SU-DHL-6 (cell line): ENCODE measurements at regions not wholly inside any gene's neighbourhood (a gene's known extent, or its start where the extent isn't known, plus 50 kb on each side); places are given as distances from the start of the nearest gene placed in this dataset.

Experiments used
- EZH2phosphoT487 ChIP-seq: fragments of 200-600 bp; sonication (generic), shearing (Covaris generic); conservative IDR thresholded peaks from 2 replicates; pipeline ENCODE4 v1.6.1; 2018; ENCODE audit warnings: mild to moderate bottlenecking, antibody characterized with exemption, low read length, moderate library complexity, mixed read lengths
- TF ChIP-seq, protein P1 (sequence below): fragments of 200-600 bp; sonication (generic); IDR thresholded peaks from one replicate; pipeline ENCODE4 v1.5.1; 2017; ENCODE audit warnings: antibody characterized with exemption, mild to moderate bottlenecking, low read length, moderate library complexity; ENCODE audit not compliant: insufficient read depth, poor library complexity, severe bottlenecking

DNA sequence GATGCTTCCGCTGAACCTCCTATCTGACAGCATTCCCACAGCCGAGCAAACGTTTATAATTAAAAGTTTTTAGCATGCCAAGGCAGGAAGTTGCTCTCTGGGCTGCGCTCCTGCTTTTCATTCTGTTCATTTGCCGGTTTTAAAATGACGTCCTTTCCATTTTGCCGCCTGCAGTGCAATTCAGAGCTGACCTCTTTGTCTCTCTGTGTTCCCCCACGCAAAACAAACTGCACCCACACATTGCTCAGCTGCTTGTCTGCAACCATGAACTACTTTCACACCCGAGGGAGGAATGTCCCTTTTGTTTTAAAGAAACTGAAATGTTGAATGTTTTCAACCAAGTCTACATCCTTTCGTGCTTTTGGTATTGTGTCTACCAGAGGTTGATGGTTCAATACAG, 416.5 kb downstream of the EFNB2 start:
- TF ChIP-seq, protein P1, sequence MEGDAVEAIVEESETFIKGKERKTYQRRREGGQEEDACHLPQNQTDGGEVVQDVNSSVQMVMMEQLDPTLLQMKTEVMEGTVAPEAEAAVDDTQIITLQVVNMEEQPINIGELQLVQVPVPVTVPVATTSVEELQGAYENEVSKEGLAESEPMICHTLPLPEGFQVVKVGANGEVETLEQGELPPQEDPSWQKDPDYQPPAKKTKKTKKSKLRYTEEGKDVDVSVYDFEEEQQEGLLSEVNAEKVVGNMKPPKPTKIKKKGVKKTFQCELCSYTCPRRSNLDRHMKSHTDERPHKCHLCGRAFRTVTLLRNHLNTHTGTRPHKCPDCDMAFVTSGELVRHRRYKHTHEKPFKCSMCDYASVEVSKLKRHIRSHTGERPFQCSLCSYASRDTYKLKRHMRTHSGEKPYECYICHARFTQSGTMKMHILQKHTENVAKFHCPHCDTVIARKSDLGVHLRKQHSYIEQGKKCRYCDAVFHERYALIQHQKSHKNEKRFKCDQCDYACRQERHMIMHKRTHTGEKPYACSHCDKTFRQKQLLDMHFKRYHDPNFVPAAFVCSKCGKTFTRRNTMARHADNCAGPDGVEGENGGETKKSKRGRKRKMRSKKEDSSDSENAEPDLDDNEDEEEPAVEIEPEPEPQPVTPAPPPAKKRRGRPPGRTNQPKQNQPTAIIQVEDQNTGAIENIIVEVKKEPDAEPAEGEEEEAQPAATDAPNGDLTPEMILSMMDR: no peak
- TF ChIP-seq EZH2phosphoT487: no peak
